PC-3 (cell line): ENCODE measurements at regions not wholly inside any gene's neighbourhood (a gene's known extent, or its start where the extent isn't known, plus 50 kb on each side); places are given as distances from the start of the nearest gene placed in this dataset.

Source experiments
- CTCF ChIP-seq: fragments of 300-600 bp; sonication (generic); conservative IDR thresholded peaks from 2 replicates; pipeline ENCODE4 v1.5.1; 2017; ENCODE audit warnings: antibody characterized with exemption, low read depth, mild to moderate bottlenecking, low read length
- EZH2 ChIP-seq: fragments of 300-600 bp; sonication (generic); IDR thresholded peaks from one replicate; pipeline ENCODE4 v1.6.1; 2017; ENCODE audit warnings: antibody characterized with exemption, mild to moderate bottlenecking, low read length; ENCODE audit not compliant: unreplicated experiment
- EZH2phosphoT487 ChIP-seq: fragments of 300-600 bp; sonication (generic); IDR thresholded peaks from 2 replicates; pipeline ENCODE4 v1.6.1; 2018; ENCODE audit warnings: mild to moderate bottlenecking, antibody characterized with exemption, low read length, borderline replicate concordance

GRCh38 chr13:74865656-74866055 is 616.3 kb downstream of the TBC1D4 start:
- TF ChIP-seq EZH2phosphoT487 (no peak), CTCF (no peak), EZH2 (no peak)
